ENCODE measurements at regions not wholly inside any gene's neighbourhood (a gene's known extent, or its start where the extent isn't known, plus 50 kb on each side); places are given as distances from the start of the nearest gene placed in this dataset.
"Not testable (repeated sequence)": the region's sequence is repeated elsewhere in the genome, so short reads cannot be mapped to it uniquely, and the experiment has no call there.

DNA sequence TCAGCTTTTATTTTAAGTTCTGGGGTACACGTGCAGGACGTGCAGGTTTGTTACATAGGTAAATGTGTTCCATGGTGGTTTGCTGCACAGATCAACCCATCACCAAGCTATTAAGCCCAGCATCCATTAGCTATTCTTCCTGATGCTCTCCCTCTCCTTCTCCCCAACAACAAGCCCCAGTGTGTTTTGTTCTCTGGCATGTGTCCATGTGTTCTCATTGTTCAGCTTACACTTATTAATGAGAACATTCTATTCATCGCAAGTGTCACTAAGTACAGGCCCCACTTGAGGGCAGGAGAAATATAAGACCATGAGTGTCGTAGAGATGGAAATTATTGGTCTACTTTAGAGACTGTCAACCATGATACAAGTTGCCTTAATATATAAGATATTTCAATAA, 615.1 kb downstream of the CDH8 start:
- no peak for DNase-seq

DNA sequence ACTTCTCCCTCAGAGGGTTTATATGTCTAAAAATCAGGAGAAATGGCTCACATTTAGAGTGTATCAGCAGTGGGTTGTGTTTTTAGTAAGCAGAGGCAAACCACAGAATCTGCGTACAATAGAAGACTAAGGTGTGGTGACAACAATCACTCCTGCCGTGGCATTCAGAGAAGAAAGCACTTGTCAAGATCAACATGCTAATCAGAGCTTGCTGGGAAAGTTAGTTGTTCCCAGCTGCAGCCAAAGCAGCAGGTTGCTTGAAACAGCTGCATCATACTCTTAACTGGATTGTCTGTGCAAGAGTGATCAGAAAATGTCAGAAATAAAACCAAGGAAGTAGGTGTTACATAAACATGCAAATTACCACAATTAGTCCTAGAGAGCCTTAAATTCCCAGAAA, 616.4 kb downstream of the CDH8 start:
- DNase-seq: no peak

DNA sequence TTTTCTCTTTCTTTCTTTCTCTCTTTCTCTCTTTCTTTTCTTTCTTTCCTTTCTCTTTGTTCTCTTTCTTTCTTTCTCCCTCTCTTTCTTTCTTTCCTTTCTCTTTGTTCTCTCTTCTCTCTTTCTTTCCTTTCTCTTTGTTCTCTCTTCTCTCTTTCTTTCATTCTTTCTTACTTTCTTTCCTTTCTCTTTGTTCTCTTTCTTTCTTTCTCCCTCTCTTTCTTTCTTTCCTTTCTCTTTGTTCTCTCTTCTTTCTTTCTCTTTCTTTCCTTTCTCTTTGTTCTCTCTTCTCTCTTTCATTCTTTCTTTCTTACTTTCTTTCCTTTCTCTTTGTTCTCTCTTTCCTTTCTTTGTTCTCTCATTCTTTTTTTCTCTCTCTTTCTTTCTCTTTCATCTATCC, 617.4 kb downstream of the CDH8 start:
- not testable (repeated sequence) for DNase-seq

DNA sequence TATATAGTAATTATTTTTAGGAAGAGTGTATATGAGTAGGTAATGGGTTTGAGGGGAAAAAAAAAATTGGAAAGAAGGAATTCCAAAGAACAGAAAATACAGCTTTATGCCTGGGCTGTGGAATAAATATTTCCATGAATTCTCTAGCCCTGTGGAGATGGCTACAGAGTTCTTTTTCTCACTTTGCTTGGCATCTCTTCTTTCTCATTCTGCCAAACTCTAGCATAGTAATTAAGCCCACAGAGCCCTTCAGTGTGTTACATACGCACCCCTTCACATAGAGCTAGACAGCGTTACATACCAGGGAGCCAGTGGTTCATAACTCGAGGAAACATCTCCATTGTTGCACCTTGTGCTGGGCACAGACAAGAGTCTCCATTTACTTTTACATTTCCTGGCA, 621.1 kb downstream of the CDH8 start:
- no peak for DNase-seq

DNA sequence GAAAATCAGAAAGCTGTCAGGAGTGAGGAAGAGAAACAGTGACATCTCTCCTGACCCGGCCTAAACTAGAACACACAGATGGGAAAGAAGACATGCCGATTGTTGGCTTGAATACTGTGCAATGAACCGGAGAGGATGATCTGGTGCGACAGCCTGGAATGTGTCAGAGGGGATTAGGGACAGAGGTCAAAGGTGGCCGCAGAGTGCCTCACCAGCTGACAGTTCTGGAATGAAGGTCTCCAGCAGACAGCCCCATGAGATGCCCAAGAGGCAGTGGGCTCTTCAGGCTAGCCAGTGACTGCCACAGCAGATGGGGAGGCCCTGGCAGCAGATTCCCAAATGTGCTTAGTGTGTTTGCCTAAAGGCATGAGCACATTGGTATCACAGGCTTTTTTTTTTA, 623.2 kb downstream of the CDH8 start:
- no peak for DNase-seq

DNA sequence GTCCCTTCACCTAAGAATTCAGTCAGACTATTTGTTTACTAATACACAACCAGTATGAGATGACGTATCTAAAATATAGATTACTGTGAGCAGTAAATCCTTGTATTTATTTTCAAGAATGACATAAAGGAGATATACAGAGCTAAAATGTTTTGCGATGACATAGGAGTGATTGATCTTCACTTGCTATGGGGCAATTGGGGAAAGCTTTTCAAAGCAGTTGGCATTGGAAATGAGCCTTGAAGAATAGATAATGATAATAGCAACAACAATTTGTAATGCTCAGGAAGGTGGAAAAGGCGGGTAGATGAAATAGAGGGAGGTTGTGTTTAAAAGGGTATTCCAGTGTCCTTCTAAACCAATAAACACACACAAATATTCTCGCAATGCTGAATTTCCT, 623.7 kb downstream of the CDH8 start:
- no peak for DNase-seq

DNA sequence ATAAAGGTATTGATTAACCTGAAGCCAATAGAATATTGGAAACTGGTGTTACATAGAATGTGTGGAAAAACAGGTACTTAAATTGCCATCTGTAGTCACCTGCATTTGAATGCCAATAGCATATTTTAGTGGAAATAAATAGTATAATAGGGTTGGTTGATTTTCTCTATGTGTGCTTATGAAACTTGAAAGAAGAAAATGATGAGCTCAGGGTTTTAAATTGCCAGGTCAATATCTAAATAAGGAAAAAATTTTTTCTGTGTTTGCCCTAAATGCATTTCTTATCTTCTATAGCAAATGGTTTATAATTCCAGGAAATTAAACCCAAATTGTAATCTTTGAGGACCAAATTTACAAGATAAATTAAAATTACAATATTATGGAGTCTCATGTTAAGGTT, 626.6 kb downstream of the CDH8 start:
- DNase-seq: no peak

DNA sequence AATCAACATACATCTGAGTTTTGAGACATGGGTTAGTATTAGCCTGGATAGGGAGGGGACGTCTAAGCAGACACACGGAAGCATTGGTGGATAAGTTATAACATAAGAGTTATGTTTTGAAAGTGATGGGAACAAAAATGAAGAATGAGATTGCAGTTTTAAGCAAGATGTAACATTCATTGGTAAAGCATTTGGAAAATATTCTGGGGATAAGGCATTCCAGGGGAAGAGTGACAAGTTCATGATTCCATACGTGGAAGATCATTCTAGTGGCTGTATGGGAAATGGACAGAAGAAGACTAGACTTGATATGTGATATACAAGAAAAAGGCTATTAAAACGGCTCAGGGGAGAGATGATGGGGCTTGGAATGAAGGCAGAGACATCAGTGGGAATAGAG, 632.9 kb downstream of the CDH8 start:
- DNase-seq: no peak

DNA sequence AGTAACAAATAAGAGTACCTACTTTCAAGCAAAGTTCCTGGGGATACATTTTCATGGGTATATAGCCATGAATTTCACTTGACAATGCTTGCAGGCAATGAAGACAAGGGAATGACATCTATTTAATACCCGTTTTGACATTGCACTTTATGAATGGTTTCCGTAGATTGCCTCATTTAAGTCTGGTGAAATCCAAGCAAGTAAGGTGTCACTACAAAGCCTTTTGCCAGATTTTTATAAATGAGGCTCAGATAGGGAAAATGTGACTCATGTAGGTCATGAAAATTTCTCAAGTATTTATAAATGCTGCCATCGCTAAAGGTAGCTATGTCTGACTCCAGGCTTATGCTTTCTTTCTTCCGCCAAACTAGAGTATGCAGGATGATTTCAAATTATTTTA, 644.3 kb downstream of the CDH8 start:
- no peak for DNase-seq

DNA sequence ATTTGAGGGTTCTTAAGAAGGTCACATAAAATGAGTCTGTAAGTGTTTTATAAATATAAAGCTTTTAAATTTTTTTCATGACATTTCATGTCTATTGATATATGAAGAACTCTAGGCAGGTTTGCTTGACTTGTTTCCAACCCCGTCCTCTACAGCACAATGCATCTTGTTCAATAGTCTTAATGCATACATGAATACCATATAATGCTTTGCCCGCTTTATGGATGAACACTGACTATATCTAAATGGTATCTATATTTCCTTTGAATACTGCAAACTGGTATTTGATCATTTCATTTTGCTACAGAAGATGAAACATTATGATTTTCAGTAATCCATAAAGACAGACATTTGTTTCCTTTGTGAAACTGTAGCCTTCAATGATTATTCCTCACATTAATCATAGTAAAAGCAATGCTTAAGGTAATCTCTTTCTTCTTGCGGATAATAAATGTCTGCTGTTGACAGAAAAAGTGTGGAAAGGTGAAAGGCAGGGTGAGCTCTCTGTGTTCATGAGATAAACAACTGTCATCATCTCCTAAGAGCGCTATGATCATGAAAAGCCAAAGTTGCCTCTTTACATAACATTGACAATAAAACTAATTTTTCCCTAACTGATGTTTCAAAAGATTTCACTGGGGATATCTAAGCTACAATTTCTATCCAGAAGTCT, 645.1 kb downstream of the CDH8 start:
- DNase-seq: no peak

DNA sequence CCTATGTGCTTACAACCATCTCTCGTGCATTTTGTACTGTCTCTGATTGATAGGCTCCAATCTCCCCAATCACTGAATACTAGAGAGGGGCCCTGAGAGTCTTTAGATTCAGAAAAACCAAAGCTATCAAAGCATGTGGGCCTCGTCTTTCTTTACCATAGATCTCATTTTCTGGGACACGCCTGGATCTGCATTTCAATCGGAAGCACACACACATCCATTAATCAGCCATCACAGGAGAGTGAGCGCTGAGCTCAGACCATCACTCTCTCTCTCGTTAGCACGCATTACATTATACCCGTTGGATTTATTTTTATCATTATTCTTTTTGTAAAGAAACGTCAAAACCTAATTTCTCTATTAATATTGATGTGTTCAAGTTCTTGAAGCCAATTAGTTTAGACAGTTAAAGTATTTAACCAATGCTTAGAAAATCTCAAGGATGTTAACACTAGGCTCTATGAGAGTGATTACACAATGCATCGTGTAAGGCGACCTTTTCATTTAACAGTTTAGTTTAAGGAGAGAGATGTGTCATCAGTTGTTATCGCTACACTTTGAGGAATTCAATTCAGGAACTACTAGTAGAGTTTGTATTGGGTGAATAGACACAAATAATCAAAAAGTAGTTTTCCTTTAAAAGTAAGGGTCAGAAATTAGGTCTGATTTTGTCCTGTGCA, 650.7 kb downstream of the CDH8 start:
- no peak for DNase-seq

DNA sequence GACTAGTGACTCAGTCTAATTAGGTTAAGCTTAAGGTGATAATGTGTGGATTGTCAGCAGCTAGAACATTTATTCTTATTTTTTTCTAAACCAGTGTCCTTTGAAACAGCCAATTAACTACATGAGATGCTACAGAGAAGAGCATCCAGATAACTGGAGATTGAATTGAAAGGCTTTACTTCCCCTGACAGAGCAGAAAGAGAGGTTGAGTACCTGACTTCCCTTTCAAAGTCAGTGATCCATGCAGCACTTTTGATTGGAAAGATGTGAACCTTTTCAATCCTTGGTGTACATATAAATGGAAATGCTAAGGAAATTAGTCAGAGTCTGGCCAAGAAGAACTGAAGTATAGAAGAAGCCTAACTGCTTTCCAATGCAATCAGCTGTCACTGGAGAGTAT, 653.8 kb downstream of the CDH8 start:
- no peak for DNase-seq

DNA sequence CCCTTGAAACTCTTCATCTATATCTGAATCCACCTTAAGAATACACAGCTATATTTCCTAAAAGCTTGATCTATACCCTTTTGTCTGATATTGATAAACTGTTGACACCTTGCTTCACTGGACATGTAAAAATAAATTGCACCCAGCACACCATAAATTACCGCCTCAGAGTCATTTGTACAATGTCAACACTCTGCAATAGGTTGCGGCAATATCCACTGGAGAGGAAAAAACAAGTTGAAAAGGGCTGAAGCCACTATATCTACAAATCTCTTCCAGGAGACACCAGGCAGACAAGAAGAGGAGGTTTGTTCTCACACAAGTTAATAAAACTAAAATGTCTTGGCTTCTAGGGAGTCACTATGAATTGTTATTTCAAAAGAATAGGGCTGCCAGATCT, 656.9 kb downstream of the CDH8 start:
- no peak for DNase-seq

DNA sequence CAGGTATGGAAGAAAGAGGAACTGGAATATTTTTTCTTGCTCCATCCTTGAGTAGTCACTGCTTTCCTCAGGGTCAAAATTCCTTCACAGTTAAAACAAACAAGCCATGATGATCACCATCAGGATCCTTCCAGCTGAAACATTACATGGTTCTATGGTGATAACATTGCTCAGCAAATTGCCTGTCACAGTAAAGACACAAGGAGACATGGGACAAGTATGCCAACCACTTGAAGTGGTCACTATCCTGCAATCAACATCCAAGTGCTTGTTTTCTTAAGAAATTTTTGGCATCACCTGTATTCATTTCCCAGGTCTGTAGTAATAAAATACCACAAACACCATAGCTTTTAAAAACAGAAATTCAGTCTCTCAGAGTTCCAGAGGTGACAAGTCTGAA, 662.2 kb downstream of the CDH8 start:
- DNase-seq: no peak

DNA sequence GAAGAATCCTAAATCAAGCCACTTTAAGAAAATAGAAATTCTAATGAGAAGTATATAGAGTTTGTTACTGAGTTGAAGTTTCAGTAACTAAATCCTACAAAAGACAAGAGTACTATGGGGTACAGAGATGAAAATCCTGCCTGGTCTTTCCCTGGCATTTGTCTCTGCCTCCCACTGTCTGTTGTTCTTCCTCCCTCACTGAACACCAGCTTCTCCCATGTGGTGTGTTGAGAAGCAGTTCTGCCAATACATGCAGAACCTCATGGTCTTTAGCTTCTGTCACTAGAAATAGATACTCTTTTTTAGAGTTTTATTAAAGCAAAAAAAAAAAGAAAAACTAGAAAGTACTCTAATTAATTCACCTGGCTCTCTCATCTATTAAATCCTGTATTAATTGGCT, 664.4 kb downstream of the CDH8 start:
- DNase-seq: no peak

DNA sequence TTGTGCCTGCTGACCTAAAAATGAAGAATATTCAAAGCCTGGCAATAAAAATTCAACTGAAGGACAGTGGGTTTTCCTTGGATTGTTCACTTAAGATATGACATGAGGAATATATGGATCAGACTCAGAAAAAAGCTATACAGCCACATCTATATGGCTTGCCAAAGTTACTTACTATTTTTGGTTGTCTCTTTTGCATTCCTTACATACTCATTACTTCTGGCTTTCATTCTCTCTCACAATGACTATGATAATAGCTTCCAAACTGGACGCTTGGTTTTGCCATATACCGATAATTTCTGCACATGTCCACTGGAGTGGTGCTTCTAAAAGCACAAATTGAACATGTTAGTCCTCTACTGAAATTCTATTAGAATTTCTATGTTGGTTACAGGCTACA, 664.9 kb downstream of the CDH8 start:
- no peak for DNase-seq

DNA sequence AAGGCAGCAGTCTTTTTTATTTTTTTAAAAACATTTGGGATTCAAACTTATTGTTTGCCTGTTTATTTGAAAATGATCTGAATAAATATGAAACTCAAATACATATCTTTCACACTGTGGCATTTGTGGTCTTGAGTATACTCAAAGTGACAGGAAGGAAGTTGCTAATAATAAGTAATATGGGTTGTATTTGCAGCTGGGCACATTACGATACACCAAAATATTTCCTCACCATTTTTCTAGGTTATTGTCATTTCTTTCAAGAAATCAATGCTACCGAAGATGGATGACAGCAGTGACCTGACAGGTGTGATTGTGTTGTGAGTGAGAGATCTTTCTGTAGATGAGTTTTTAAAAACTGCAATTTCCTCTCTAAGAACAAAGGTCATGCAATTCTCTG, 665.7 kb downstream of the CDH8 start:
- DNase-seq: no peak

DNA sequence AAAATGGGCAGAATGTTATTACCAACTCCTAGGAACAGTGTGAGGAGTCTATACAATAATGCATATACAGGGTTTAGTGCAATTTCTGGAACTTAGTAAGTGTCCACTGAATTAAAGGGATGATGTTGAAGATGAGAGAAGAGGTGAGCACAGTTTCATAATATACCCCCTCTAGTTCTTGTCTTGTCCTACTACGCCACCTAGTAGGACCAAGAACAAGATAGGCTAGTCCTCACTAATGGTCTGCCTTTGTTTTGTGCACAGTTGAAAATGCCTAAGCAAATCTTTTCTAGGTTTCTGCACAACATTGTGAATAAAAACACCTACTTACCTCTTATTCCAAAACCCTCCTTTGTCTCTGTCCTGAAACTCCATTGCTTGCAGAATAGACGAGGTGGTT, 670.2 kb downstream of the CDH8 start:
- DNase-seq: no peak

DNA sequence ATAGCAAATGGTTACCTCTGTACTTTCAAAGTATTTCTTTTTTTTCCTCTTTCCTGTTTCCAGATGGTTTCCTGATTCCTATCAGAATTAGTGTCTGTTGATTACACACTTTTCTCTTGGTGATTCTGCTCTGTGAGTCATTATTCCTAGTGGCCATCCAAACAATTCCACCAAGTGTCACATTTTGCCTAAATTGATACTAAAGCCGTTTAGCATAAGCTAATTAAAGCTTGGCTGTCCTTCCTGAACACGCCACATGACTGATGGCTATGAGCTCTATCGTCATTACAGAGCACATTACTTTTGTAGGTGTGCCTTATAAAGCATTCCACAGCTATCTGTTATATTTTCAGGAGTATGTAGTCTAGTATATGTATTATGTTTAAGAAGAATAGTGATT, 671.2 kb downstream of the CDH8 start:
- DNase-seq: no peak

DNA sequence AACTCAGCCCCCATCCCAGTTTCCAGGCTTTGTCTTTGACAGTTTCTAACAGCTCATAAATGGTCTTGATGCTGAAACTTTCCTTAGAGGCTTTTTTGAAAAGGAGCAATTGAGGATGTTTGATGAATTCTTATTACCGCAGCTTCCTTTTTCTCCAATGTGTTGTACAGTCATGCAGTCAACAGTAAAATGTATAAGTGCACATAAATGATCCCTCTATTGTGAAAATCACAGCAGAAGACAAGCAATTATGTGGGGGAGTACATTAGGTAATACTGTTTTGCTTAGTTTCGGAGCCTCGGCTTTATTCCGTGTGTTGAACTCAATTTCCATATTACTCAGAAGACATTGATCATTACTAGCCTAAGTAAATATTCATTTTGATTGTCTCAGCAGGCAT, 673.7 kb downstream of the CDH8 start:
- no peak for DNase-seq

DNA sequence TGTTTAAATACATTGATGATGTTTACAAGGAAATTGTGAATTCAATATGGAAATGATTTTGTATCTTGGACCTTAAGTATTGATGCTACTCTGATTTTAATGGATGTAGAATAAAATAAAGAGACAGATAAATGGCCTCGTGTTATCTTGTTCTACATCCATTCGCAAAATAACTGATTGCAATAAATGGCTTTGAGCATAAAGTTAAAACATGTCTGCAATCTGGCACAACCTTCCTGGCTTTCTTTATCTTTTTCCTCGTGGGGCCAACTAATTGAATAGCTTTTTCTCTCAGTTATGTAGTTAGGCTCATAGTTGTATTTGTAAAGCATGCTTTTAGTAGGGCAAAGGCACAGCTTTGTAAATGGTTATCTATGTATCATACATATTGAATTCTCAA, 691.4 kb downstream of the CDH8 start:
- no peak for DNase-seq

DNA sequence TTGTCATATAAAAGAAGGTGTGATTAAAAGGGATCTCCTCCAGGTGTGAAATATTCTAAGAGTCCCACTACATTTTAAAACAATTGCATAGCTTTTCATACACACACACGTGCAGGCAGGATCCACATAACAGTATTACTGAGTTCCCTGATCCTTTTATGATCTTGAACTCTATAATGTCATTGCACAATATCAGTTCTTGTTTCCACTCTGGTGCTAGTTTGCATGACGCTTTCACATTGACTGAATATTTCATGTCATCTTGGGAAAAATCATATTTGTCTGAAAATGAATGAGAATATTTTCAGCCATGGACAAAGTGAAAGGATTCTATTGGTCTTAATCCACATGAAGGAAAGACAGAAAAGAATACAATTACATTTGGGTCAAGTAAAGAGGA, 703.8 kb downstream of the CDH8 start:
- DNase-seq: no peak

DNA sequence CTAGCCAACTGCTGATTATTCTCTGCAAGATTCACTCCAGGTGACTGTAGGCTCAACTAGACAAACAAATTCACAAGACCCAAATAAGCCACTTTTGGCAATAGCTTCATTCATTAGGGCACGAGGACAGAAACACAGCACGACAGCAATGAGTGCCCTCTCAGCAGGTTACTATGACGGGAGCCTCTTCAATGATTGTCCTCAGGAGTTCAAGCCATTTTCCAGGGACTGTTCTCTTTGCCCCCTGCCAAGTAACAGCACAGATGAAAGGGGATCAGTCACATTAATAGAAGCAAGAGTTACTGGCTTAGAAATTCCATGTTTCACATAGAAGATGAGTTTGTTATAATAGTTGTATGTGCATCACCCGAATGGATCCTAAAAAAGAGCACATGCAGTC, 712.2 kb downstream of the CDH8 start:
- no peak for DNase-seq

DNA sequence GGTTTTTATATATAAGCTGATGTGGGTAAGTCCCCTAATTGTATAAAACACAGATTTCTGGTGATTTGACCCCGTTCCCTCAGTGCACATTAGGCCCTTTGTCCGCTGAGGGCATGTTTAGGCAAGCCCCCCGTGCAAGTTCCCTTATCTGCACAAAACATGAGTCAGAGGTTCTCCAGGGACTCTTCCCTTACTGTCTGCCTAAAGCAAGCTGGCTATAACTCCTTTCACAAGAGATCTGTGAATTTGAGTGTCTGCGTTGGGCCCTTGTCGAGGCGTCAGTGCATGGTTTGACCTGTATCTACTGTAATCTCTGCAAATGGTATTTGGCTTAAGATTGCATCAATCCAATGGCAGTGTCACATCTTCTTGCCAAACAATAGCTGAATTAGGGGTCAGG, 712.8 kb downstream of the CDH8 start:
- no peak for DNase-seq

DNA sequence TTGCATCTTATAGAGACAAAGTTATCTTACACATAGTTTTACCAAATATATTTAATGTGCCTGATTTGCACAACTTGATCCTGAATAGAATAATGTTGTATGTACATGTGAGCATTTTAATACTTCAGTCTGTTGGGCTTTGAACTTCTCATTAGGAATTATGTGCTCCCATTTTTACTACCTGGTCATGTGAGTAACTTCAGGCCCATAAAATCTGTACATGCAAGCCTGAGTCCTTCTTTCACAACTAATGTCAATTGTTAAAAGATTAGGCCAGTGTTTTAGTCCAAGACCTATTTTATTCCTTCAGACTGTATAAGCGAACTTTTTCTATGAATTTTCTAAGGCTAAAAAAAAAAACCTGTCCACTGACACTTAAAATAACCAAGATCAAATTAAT, 715.4 kb downstream of the CDH8 start:
- no peak for DNase-seq

Data from DMS153 (cell line).